Tibial nerve (tissue), 4 donors: ENCODE measurements at regions not wholly inside any gene's neighbourhood (a gene's known extent, or its start where the extent isn't known, plus 50 kb on each side); places are given as distances from the start of the nearest gene placed in this dataset.

Experiments used
- DNase-seq, 2 donors: peaks; one replicate each; pipeline ENCODE4 v3.0.0-alpha.2; 2019; ENCODE audit warnings: low spot score in 2 of 2
- H3K27ac ChIP-seq, 4 donors: fragments of 200-600 bp; sonication (generic) in 3 of 4; one replicate each; pipeline ENCODE4 v1.5.1; 2017 to 2019; ENCODE audit warnings: mild to moderate bottlenecking in 1 of 4
- H3K27me3 ChIP-seq, 2 donors: fragments of 200-600 bp; sonication (generic) in 1 of 2; one replicate each; pipeline versions ENCODE4 v1.5.1 to v1.6.0; 2017 to 2019
- H3K36me3 ChIP-seq, 3 donors: fragments of 200-600 bp; sonication (generic); one replicate each; pipeline ENCODE4 v1.5.1; 2018 to 2019
- H3K4me1 ChIP-seq, 4 donors: fragments of 200-600 bp; sonication (generic) in 3 of 4; one replicate each; pipeline ENCODE4 v1.5.1; 2017 to 2019
- H3K4me3 ChIP-seq, 4 donors: fragments of 200-600 bp; sonication (generic) in 3 of 4; one replicate each; pipeline ENCODE4 v1.5.1; 2017 to 2019; ENCODE audit warnings: mild to moderate bottlenecking in 1 of 4, moderate library complexity in 1 of 4
- H3K9me3 ChIP-seq, 4 donors: fragments of 200-600 bp; sonication (generic) in 3 of 4; one replicate each; pipeline ENCODE4 v1.5.1; 2017 to 2019
- EP300 ChIP-seq, 2 donors: sonication (generic); formaldehyde crosslinking; IDR thresholded peaks; one replicate each; pipeline ENCODE4 v1.6.1; 2017; ENCODE audit warnings: antibody characterized with exemption in 2 of 2, mild to moderate bottlenecking in 1 of 2
- POLR2A ChIP-seq, 2 donors: fragments of 450-650 bp; IDR thresholded peaks; one replicate each; pipeline ENCODE4 v1.6.1; 2017; ENCODE audit warnings: antibody characterized with exemption in 2 of 2, mild to moderate bottlenecking in 2 of 2, moderate library complexity in 2 of 2
- WGBS, 2 donors: methylation state at CpG; one replicate each; pipeline ENCODE4 v1.1.5; 2018; 5-methylcytosine and 5-hydroxymethylcytosine counted together
- TF ChIP-seq, protein P1 (sequence below), 5 experiments: fragments of 200-600 bp in 3 of 5; fragments of 450-650 bp in 2 of 5; sonication (generic) in 3 of 5; IDR thresholded peaks; one replicate each; pipeline ENCODE4 v1.5.1; 2016 to 2019; ENCODE audit warnings: antibody characterized with exemption in 5 of 5, mild to moderate bottlenecking in 3 of 5, moderate library complexity in 2 of 5

DNA sequence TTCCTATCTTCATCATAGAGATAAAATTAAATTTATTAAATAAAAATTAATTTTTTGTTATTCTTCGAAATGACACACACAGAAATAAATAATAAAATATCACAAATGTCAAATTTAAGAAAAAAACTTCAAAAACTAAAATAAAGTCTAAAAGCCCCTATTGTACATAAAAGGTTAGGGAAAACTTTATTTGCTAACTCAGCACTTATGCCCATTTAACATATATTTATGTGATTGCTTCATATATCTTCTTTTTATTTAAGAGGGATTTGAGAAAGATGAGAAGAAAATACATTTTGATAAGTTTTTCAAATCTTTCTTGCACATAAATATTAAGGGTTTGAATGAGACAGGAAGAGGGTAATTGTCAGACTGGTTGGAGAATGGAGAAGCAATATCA is 2350.4 kb upstream of the RAG2 start:
- H3K27ac ChIP-seq = no peak overlapping the region
- H3K4me3 ChIP-seq = no peak overlapping the region
- no peaks in the 10 kb centered on the region for H3K27me3 ChIP-seq
- DNase-seq = no peak
- no peaks in the 10 kb centered on the region for H3K4me1 ChIP-seq
- 75 to 82% methylated on average over 1 of the region's 1 CpG for WGBS, 2 donors
- H3K9me3 ChIP-seq = peaks cover 0 to 17% (median 8%) of the 10 kb centered on the region in 4 donors
- TF ChIP-seq, protein P1, sequence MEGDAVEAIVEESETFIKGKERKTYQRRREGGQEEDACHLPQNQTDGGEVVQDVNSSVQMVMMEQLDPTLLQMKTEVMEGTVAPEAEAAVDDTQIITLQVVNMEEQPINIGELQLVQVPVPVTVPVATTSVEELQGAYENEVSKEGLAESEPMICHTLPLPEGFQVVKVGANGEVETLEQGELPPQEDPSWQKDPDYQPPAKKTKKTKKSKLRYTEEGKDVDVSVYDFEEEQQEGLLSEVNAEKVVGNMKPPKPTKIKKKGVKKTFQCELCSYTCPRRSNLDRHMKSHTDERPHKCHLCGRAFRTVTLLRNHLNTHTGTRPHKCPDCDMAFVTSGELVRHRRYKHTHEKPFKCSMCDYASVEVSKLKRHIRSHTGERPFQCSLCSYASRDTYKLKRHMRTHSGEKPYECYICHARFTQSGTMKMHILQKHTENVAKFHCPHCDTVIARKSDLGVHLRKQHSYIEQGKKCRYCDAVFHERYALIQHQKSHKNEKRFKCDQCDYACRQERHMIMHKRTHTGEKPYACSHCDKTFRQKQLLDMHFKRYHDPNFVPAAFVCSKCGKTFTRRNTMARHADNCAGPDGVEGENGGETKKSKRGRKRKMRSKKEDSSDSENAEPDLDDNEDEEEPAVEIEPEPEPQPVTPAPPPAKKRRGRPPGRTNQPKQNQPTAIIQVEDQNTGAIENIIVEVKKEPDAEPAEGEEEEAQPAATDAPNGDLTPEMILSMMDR (IDR thresholded peaks at IDR 0.05) = no peak
- no peak for TF ChIP-seq EP300 (IDR thresholded peaks at IDR 0.05)
- TF ChIP-seq POLR2A (IDR thresholded peaks at IDR 0.05) = no peak
- no peaks in the 10 kb centered on the region for H3K36me3 ChIP-seq

DNA sequence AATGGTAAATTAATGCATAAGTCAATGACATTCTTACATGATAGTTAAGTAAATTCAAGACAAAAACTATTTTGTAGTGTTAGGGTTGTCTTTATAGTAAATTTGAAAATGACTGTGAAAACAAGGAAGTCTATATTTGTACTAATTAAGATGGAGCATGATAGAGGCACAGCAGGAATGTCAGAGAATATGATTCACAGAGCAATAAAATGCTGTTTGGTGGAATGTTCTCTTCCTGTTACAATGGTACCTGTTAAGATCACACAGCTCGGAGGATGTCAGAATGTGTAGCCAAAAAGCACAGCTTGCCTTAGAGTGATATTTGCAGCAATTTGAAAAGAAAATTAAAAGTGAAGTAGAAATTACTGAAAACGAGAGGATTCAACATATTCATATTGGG is 2339.7 kb upstream of the RAG2 start:
- H3K9me3 ChIP-seq = no peaks in the 10 kb centered on the region
- no peak for DNase-seq
- no peaks in the 10 kb centered on the region for H3K36me3 ChIP-seq
- H3K27ac ChIP-seq = no peak overlapping the region
- no peak overlapping the region for H3K4me3 ChIP-seq
- 63 to 72% methylated on average over 2 of the region's 2 CpGs for WGBS, 2 donors
- H3K4me1 ChIP-seq = no peaks in the 10 kb centered on the region
- H3K27me3 ChIP-seq = no peaks in the 10 kb centered on the region
- no peak for TF ChIP-seq EP300 (IDR thresholded peaks at IDR 0.05)
- TF ChIP-seq, protein P1 (IDR thresholded peaks at IDR 0.05) = no peak

DNA sequence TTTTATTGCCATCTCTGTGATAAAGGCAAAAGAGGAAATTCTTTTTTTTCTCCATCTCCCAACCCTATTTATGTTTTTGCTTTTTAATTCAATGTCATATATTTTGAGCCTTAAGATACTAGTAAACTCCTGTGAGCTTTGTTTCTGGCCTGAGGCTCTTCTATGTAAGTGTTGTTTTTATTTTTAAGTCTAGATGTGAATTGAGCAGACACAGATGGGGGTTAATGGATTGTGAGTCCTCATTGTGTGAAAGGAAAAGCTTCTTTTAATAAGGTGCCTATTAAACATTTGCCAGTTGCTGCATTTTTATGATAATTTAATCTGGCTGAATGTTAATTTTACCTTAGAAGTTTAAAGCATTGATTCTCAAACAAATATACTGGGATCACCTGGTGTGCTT is 2337.9 kb upstream of the RAG2 start:
- Histone ChIP-seq H3K4me3 (no peak overlapping the region), H3K4me1 (no peaks in the 10 kb centered on the region), H3K36me3 (no peaks in the 10 kb centered on the region), H3K27me3 (no peaks in the 10 kb centered on the region), H3K27ac (no peak overlapping the region), H3K9me3 (peaks cover 0 to 5% (median 2%) of the 10 kb centered on the region in 4 donors)
- DNase-seq = no peak
- TF ChIP-seq, protein P1 (IDR thresholded peaks at IDR 0.05) = no peak

DNA sequence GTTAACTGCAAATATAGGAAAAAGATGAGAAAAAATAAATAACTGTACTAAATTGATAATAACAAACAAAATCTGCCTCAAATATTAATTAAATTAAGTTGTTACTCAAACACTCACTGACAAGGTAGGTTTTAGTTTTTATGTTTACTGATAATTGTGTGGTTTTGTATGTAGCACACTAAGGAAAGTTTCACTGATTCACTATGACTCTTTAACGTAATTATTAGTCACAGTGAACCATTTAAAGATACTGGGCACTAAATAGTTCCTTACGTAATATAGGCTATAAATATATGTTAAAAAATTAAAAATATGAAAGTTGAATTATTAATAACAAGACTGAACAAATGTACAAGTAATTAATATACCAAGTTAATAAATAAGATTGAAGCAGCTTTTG is 2330.0 kb upstream of the RAG2 start:
- TF ChIP-seq, protein P1 (IDR thresholded peaks at IDR 0.05) = no peak
- no peak for DNase-seq
- Histone ChIP-seq H3K9me3 (peaks cover 0 to 5% (median 2%) of the 10 kb centered on the region in 4 donors), H3K4me3 (no peak overlapping the region), H3K4me1 (no peaks in the 10 kb centered on the region), H3K27ac (no peak overlapping the region), H3K36me3 (no peaks in the 10 kb centered on the region), H3K27me3 (no peaks in the 10 kb centered on the region)
- 91 to 94% methylated on average over 2 of the region's 2 CpGs for WGBS, 2 donors

DNA sequence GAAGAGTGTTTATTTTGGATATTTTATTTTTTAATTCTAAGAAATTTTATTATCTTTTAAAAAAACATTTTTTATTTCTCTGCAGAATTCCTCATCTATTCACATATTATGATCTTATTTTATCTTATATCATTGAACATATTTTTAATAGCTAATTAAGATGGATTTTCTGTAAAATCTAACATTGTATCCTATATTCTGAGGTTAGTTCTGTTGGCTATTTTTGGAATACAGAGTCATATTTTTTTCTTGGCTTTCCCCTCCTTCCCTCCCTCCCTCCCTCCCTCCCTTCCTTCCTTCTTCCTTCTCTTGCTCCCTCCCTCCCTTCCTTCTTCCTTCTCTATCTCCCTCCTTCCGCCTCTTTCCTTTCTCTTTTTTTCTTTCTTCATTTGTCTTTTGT is 2326.6 kb upstream of the RAG2 start:
- no peak overlapping the region for H3K27ac ChIP-seq
- TF ChIP-seq EP300 (IDR thresholded peaks at IDR 0.05) (no peak), POLR2A (IDR thresholded peaks at IDR 0.05) (no peak)
- TF ChIP-seq, protein P1 (IDR thresholded peaks at IDR 0.05) = no peak
- H3K36me3 ChIP-seq = no peaks in the 10 kb centered on the region
- no peaks in the 10 kb centered on the region for H3K4me1 ChIP-seq
- no peak for DNase-seq
- H3K4me3 ChIP-seq = no peak overlapping the region
- no peaks in the 10 kb centered on the region for H3K9me3 ChIP-seq
- WGBS, 2 donors = 79 to 88% methylated on average over 1 of the region's 1 CpG
- H3K27me3 ChIP-seq = no peaks in the 10 kb centered on the region
